ENCODE measurements at regions not wholly inside any gene's neighbourhood (a gene's known extent, or its start where the extent isn't known, plus 50 kb on each side); places are given as distances from the start of the nearest gene placed in this dataset.

DNA sequence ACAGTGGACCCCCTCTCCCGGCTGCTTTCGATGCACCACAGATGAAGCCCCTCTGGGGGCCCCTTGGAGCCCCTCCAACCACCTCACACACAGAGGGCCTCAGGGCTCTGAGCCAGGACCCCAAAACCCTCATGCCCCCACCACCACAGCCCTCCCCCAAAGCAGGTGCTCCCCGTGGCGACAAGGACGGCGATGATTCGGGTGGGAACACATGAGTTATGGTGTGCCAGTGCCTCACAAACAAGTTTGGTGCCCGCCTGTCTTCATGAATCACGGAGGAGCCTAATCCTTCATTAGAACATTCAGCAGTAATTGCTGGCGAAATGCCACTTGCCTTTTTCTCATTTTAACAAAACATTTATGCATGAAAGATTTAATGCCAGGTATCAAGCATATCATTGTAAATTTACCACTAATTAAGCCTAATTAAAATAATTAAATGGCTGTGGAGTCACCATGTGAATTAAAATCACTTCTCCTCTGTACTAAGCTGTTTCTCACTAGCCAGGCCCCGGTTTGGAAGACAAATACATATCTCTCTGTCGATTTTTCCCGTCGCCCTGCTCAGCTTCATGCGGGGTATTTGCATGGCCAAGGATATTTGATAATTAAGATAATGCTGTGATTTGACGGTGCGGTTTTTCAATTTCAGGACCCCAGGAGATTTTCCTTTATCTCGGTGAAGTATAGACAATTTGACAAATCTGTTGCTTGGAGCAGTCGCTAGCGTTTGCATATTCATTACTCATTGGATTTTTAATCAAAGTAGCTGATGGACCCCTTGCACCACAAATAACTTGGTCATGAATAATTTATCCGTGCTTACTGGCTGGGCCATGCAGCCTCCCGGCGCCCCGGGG lies 157.0 kb downstream of the TLE3 start:
- FAIRE-seq (no peak), DNase-seq (ENCODE audit: low read depth in 1 of 2, low spot score in 1 of 2) (no peak), ATAC-seq (no peak)
- ChIA-PET CTCF (interaction anchor here (1.6 kb wide), 1 partner anchor 19 kb away, joined by 3 read pairs; no protein-coding TSS in a partner anchor), POLR2A (no interaction called here)
- H3K4me3 ChIP-seq, result no peak overlapping the region
- no peak overlapping the region for H3K4me2 ChIP-seq
- no peaks in the 10 kb centered on the region for H3K4me1 ChIP-seq
- 76% methylated on average over 22 of the region's 24 CpGs for WGBS (ENCODE audit: missing lambda C conversion rate)
- no peak overlapping the region for H3K27ac ChIP-seq
- TF ChIP-seq CHD4 (IDR thresholded peaks at IDR 0.05; ENCODE audit: borderline replicate concordance) (no peak), NR3C1 (IDR thresholded peaks at IDR 0.05) (no peak), EP300 (IDR thresholded peaks at IDR 0.05) (no peak)
- no peaks in the 10 kb centered on the region; the same call in 2 of the 3 replicates for H3K9me3 ChIP-seq

DNA sequence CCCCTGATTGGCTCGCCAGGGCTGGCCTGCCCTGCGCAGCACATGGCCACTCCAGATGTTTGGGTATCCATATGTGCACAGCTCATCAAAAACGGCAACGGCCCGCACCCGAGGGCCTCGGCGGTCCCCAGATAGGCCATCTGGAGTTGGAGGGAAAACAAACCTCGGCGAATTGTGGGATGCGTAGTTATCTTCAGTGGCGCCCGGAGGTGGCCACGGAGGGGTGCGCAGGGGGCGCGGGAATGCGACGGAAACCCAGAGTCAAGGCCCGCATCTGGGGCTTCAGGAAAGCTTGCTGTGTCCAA lies 156.5 kb downstream of the TLE3 start:
- H3K4me2 ChIP-seq, result no peak overlapping the region
- FAIRE-seq, result no peak

DNA sequence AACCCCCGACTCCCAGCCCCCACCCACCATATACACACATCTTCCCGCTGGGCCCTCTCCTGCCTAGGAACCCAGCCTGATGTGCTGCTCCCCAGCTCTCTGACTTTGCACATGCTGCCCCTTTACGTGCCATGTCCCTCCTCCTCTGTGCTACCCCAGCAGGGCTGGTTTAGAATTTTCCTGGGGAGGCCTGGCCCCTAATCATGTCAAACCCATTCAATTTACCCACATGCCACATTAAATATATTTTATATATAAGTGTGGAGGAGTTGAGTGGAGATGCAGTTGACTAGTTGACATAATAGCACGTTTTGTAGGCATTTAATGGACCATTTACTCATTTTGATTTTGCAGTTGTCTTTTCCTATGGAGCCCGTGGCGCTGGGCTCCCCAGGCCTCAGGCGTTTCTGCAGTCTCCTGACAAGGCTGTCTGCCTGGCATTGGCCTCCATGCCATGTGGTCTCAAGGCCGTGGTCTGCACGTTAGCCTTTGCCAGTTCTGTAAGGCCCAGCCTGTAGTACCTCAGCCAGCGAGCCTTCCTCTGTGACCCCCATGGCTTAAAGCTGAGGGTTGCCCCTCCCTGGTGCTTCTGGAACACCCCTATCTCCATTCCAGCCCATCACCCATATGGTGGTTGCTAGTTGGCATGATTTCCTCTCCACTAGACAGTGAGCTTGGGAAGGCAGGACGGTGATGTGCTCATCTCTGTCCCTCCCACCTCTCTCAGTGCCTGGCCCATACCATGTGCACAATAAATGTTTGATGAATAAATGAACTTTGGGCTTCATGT lies 155.8 kb downstream of the TLE3 start:
- DNase-seq (ENCODE audit: low read depth in 1 of 2, low spot score in 1 of 2) (no peak), FAIRE-seq (no peak), ATAC-seq (no peak)
- Histone ChIP-seq H3K9me3 (no peaks in the 10 kb centered on the region), H3K4me1 (no peaks in the 10 kb centered on the region), H3K27ac (no peak overlapping the region), H3K4me2 (no peak overlapping the region), H3K4me3 (no peak overlapping the region)
- CTCF ChIA-PET, result interaction anchor here (0.8 to 1.6 kb wide), 3 partner anchors 11 to 93 kb away, joined by 3 read pairs; no protein-coding TSS in a partner anchor
- POLR2A ChIA-PET, result interaction anchor here (0.5 kb wide), 1 partner anchor 44 kb away, joined by 3 read pairs; no protein-coding TSS in a partner anchor
- TF ChIP-seq CHD2 (IDR thresholded peaks at IDR 0.05; ENCODE audit: low read length, partially characterized antibody), result no peak
- WGBS (ENCODE audit: missing lambda C conversion rate), result 55% methylated on average over 11 of the region's 11 CpGs

More for the DNA sequence above, 156.5 kb downstream of the TLE3 start:
- H3K9me3 ChIP-seq, result no peaks in the 10 kb centered on the region; the same call in 2 of the 3 replicates
- H3K27ac ChIP-seq, result no peak overlapping the region
- POLR2A ChIA-PET, result no interaction called here
- 84% methylated on average over 20 of the region's 20 CpGs for WGBS (ENCODE audit: missing lambda C conversion rate)
- no peak overlapping the region for H3K4me3 ChIP-seq
- ATAC-seq (no peak), DNase-seq (ENCODE audit: low read depth in 1 of 2, low spot score in 1 of 2) (no peak)
- no peaks in the 10 kb centered on the region for H3K4me1 ChIP-seq
- CTCF ChIA-PET, result interaction anchor here (1.6 kb wide), 1 partner anchor 20 kb away, joined by 3 read pairs; no protein-coding TSS in a partner anchor
- TF ChIP-seq MAFK (IDR thresholded peaks at IDR 0.05; ENCODE audit: partially characterized antibody), result peak; percentile 22
- TF ChIP-seq JUNB (IDR thresholded peaks at IDR 0.05), result no peak
- TF ChIP-seq RFX5 (IDR thresholded peaks at IDR 0.05), result no peak

DNA sequence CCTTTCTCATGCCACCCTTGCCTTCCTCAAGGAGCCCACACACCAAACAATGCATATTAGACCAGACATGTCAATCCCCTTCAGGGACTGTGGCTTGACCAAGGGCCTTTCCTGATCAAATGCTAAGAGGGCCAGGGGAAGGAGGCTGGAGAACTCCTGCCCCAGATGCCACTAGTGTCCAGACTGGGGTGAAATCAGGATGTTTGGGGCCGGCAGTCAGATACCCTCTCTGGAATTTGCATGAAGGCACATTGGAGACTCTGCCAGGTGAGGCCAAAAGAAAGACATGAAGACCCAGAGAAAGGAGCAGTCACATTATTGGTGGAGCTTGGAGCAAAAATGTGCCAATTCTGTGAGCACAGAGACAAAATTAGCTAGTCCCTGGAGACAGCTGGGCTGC lies 154.1 kb downstream of the TLE3 start:
- no peak for FAIRE-seq
- POLR2A ChIA-PET, result no interaction called here

More for the DNA sequence above, 154.1 kb downstream of the TLE3 start:
- H3K9me3 ChIP-seq, result no peaks in the 10 kb centered on the region
- ATAC-seq, result no peak
- no peaks in the 10 kb centered on the region for H3K4me1 ChIP-seq
- CTCF ChIA-PET, result interaction anchor here (0.9 kb wide), 2 partner anchors 9 kb away, joined by 3 read pairs; no protein-coding TSS in a partner anchor
- 38% methylated on average over 1 of the region's 1 CpG for WGBS (ENCODE audit: missing lambda C conversion rate)
- no peak for TF ChIP-seq CHD2 (IDR thresholded peaks at IDR 0.05; ENCODE audit: low read length, partially characterized antibody)
- no peak for TF ChIP-seq JUNB (IDR thresholded peaks at IDR 0.05)
- TF ChIP-seq, protein P1, sequence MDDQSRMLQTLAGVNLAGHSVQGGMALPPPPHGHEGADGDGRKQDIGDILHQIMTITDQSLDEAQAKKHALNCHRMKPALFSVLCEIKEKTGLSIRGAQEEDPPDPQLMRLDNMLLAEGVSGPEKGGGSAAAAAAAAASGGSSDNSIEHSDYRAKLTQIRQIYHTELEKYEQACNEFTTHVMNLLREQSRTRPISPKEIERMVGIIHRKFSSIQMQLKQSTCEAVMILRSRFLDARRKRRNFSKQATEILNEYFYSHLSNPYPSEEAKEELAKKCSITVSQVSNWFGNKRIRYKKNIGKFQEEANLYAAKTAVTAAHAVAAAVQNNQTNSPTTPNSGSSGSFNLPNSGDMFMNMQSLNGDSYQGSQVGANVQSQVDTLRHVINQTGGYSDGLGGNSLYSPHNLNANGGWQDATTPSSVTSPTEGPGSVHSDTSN (IDR thresholded peaks at IDR 0.05), result no peak
- TF ChIP-seq NPAS2 (CRISPR knock-in tag; IDR thresholded peaks at IDR 0.05; ENCODE audit: borderline replicate concordance), result no peak
- no peak for TF ChIP-seq RFX5 (IDR thresholded peaks at IDR 0.05)
- TF ChIP-seq HOXB13 (CRISPR knock-in tag; IDR thresholded peaks at IDR 0.05; ENCODE audit: low read depth), result no peak
- TF ChIP-seq, protein P2, sequence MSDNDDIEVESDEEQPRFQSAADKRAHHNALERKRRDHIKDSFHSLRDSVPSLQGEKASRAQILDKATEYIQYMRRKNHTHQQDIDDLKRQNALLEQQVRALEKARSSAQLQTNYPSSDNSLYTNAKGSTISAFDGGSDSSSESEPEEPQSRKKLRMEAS (IDR thresholded peaks at IDR 0.05), result no peak
- TF ChIP-seq MAZ (IDR thresholded peaks at IDR 0.05; ENCODE audit: borderline replicate concordance, low read depth, low read length), result no peak
- no peak for TF ChIP-seq EHMT2 (IDR thresholded peaks at IDR 0.05; ENCODE audit: low read depth)
- TF ChIP-seq ZNF302 (CRISPR knock-in tag; IDR thresholded peaks at IDR 0.05), result no peak
- no peak for TF ChIP-seq POLR2AphosphoS2 (conservative IDR thresholded peaks at IDR 0.05; ENCODE audit: low read length)
- TF ChIP-seq HEYL (CRISPR knock-in tag; IDR thresholded peaks at IDR 0.05), result no peak
- TF ChIP-seq, protein P3, sequence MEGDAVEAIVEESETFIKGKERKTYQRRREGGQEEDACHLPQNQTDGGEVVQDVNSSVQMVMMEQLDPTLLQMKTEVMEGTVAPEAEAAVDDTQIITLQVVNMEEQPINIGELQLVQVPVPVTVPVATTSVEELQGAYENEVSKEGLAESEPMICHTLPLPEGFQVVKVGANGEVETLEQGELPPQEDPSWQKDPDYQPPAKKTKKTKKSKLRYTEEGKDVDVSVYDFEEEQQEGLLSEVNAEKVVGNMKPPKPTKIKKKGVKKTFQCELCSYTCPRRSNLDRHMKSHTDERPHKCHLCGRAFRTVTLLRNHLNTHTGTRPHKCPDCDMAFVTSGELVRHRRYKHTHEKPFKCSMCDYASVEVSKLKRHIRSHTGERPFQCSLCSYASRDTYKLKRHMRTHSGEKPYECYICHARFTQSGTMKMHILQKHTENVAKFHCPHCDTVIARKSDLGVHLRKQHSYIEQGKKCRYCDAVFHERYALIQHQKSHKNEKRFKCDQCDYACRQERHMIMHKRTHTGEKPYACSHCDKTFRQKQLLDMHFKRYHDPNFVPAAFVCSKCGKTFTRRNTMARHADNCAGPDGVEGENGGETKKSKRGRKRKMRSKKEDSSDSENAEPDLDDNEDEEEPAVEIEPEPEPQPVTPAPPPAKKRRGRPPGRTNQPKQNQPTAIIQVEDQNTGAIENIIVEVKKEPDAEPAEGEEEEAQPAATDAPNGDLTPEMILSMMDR (IDR thresholded peaks at IDR 0.05), result no peak
- no peak for TF ChIP-seq EP300 (IDR thresholded peaks at IDR 0.05)
- TF ChIP-seq ZFP36 (IDR thresholded peaks at IDR 0.05; ENCODE audit: borderline replicate concordance, partially characterized antibody), result no peak
- no peak for TF ChIP-seq KDM1A (IDR thresholded peaks at IDR 0.05; ENCODE audit: low read depth)
- no peak for DNase-seq (ENCODE audit: low read depth in 1 of 2, low spot score in 1 of 2)
- H3K4me3 ChIP-seq, result no peak overlapping the region
- no peak overlapping the region for H3K27ac ChIP-seq
- no peak overlapping the region for H3K4me2 ChIP-seq
